HG03354 (cell line): ENCODE measurements at regions not wholly inside any gene's neighbourhood (a gene's known extent, or its start where the extent isn't known, plus 50 kb on each side); places are given as distances from the start of the nearest gene placed in this dataset.

ENCODE experiments used
- ATAC-seq: cut with Tn5 transposase; IDR thresholded peaks from one replicate; pipeline ENCODE4 v1.9.1; 2021; ENCODE audit warnings: mild to moderate bottlenecking; ENCODE audit not compliant: unreplicated experiment, poor library complexity, severe bottlenecking

DNA sequence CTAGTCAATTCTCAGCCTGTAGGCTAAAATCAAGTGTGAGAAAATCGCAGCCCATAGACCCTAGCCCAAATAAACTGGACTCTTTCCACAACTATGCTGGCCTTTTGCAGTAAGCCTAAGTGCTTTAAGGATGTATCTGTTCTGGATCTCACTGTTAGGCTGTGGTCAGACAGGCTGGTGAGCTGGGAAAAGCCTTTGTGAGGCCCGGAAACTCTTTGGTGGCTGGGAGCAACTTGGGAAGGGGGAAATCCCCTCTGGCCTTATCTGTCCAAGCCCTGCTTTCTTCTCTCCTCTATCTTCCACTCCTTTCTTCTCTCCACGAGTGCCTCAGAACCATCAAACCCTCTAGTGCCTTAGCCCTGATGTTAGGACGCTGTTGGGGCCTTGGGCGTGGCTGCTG lies 135.4 kb downstream of the LACC1 start:
- no peak for ATAC-seq

DNA sequence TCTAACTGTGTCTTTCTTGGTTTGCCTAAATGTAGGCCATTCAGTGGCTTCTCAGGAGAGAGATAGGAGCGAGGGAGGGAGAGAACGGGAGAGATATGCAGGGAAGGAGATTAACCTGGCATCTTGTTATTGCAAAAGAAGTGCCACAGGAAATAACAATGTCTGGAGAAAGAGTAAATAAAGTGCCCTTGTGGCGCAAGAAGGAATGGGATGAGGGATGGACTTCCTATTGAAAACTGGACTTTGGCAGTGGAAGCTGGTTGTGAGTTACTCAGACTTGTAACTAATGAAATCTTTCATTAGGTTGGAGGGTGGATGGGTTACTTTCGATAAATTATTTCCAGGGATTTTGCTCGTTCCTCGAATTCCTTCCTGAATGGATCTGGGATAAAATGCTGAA lies 136.1 kb downstream of the LACC1 start:
- no peak for ATAC-seq

DNA sequence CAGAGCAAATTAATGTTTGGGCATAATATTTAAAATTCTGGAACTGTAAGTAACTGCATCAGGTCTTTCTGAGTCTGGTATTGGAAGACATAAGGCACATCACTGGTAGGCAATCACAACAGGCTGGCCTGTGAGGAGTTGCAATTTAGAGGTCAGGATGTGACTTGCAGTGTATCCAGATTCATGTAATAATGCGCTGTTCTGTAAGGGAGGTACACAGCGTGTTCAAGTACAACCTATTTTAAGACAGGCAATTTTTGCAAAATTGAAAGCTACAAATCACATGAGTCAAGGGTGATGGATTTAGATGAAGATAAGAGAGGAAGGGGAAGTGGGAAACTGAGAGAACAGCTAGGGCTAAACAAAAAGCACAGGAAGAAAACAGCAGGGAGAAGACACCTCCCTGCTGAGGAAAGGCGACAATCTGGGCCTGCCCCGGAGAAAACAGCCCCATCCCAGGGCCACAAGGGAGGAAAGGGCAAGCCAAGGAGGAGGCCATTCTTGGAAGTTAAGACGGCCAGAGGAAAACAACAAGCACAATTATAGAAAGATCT lies 138.1 kb downstream of the LACC1 start:
- ATAC-seq: no peak

DNA sequence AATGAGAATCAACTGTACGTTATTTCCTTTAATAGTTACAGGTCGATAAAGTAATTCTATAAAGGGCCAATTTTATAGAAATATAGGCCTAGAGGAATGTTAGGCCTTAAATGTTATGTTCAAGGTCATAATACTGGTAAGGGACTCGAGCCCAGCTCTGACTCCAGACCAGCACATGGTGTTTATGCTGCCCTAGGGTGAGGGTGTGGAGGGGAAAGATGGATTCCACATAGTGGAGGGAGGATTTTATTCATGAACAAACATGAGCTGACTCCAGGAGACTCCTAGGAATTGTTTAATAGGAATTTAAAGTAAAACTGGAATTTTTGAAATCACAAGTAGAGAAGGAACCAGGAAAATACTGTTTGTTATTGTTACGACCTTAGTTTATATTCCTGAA lies 139.9 kb downstream of the LACC1 start:
- ATAC-seq: no peak

DNA sequence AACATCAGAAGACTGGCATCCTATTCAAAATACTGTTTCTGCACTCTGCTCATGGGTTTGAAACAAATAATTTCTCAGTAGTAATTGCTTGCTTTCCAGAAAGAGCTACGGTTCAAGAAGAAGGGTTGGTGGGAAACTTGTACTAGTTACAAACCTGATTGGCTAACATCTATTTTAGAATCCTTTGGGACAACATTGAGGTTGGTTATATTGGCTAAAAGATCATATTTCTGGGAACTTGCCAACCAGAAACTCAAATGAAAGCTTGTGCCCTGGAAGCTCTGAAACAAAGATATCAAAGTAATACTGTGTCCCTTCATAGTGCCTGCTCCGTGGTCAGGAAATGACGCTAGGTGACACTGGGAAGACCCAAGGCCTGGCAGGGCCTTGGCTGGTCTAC lies 141.7 kb downstream of the LACC1 start:
- no peak for ATAC-seq

DNA sequence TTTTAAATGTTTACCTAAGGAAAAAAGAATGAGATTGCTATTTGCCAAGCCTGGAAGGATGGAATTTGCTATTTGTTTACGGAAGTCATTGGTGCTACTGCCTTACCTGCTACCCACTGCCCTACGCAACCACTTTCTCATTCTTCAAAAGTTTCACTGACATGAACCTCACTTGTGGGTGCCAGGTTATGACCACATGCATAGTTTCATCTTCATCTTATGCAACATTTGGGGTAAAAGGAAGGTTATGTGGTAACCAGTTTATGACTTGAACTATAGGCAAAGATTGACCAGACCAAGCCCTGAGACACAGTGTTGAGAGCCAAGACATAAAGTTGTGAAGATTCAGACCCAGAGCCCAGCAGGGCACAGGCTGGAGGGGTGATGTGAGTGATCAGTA lies 142.5 kb downstream of the LACC1 start:
- ATAC-seq: no peak

DNA sequence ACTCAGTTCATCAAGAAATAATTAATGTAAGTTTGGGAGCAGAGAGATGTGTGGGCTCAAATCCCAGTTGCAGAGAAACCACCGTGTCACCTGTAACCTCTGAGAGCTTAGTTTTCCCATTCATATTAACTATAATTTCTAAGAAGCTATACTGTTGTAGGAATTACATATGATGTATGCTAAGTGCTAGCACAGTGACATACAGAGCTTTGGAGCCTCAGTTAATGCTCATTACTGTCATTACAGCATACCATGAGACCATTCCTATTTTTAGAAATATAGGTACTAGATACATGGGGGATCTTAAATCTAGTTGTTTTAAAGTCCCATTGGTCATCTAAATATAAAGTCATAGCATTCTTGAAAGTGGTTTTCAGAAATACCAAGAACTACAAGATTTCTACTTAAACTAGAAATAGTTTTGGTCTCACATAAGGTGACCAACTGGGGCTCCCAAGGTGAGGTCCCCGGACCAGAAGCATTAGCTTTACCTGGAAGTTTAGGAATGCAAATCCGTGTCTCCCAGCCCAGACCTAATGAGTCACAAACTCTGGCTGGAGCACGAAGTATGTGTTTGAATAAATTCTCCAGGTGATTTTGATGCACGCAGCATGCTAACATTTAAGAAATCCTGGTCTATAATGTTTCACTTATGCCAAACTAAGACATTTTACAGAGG lies 144.6 kb downstream of the LACC1 start:
- no peak for ATAC-seq

DNA sequence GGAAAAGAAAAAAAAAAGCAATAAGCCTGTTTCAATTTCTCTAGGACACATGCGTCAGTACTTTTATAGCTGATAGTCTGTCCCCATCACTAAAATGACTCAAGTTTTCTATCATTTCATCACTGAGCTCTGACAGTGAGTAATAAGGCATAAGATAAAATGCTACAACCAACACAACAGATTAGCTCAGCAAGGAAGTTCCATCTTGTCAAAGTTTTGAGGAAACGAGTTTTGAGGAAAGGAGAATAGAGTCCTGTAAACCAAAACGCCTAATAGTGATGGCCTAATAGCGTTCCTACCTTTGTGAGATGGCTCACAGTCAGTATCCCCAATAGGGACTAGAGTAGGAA lies 145.1 kb downstream of the LACC1 start:
- ATAC-seq: no peak

DNA sequence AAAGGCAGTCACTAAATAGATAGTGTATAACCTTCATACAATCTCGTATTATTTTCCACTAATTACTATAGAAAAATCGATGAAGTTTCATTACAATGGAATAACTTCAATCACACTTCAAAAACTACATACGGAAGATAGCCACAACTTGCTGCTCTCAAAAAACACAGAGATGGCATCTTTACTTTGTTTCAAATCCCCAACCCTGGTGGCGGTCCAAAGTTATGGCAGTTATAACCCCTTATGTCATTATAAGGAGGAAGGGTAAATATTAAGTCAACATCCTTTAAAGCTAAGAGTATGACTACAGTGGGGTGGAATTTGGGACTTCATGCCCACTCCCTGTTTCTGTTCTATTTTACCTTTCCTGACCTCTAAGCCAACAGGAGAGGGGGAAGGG lies 146.5 kb downstream of the LACC1 start:
- no peak for ATAC-seq

DNA sequence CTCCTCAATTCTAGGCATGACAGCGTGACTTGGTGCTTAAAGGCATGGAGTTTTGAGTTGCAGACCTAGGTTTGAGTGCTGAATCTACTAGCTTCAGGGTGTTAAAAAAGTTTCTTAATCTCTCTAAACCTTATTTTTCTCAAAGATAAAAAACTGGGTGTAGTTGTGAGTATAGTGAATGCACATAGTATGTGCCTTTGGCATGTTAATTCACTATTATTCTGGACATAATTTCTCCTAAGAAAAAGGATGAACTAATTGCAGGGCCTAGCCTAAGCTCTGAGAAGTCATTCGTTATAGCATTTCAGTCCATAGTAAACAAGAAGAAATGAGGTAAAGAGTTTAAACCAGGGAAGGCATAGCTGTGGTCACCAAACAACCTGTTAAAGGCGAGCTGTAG lies 149.0 kb downstream of the LACC1 start:
- no peak for ATAC-seq

DNA sequence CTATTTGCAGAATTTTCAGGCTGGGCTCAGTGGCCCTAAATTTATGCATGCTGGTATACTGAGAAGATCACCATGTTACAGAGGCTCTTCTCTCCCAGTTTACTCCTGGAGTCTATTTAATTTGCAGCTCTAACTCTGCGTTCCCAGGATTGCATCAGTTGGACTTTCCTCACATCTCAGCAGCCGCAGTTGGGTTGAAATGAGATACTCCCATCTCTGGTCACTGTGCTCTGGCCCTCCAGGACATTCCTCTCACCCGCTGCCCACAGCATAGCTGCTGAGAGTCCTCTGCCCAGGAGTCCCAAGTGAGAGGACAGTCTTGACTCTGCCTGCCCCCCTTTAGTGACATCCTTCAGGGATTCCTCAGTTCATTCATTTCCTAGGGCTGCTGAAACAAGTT lies 150.9 kb downstream of the LACC1 start:
- ATAC-seq: no peak

DNA sequence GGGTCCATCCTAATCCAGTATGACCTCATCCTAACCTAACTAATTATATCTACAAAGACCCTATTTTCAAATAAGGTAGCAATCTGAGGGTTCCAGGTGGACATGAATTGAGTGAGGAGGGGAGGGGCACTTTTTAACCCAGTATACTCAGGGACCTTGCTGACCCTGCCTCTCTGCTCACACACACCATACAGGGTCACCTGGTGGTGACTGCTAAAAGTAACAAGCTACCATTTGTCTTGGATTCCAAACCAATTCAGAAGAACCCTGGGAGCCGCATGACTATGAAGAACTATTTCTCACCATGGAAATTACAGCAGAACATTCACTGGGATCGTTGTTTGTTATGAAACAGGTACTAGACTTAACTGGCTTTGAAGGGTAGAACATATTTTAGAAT lies 151.9 kb downstream of the LACC1 start:
- no peak for ATAC-seq

DNA sequence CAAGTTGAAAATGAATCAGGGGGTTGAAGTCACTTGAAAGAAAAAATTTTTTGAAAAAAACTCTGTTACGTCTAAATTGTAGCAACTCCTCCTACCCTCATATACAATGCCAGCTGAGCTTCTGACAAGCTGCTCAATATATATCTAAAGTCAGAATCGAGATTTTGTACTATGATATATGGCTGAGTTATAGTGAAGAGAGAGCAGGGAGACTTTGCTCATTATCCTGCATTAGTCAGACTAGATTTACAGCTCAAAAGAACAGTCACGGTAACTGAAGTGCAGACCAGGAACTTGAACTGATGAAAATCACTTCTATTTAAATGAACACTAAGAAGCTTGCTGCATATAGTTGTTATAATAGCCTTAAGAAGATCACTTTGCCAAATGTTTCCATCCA lies 153.1 kb downstream of the LACC1 start:
- ATAC-seq: no peak

DNA sequence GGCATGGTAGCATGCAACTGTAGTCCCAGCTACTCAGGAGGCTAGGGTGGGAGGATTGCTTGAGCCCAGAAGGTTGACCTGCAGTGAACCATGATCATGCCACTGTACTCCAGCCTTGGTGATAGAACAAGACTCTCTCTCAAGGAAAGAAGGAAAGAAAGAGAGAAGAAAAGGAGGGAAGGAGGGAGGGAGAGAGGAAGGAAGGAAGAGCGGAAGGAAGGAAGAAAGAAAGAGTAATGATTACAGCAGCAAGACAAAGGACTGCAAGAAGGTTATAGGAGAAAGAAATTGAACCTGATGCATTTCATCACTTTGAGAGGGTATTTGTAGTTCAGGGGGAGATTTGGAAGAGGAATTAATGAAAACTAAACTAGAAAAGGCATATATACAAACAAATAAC lies 155.7 kb downstream of the LACC1 start:
- no peak for ATAC-seq

DNA sequence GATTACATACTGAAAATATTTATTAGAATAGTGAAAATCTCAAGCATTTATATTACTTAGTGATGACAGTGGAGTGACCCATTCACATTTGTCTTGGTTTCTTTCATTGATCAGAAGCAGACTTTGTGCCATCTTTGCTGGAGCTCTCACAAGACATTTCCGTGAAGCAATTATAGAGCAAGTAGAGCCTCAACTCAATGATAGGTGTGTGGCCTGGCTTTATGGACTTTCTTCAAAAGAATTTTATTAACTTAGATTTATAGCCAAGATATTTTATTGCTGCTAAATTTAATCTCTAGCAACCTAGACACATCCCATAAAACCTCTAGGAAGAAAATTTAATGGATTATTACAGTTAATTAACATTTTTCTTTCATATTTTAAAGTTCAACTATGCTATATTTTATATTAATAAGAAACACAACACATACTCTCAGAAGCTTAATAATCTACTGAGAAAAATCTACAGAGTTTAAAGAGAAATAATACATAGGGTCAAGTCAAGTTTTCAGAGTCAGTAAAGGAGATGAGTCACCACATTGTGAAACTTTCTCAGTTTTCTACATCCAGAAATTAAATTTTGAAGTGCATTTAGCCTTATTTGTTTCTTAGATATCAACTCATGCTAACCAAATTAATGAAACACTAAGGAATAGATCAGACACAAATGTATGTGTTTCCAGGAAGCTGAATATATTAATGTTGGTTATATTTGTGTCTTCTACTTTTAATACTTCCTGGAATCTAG lies 160.5 kb downstream of the LACC1 start:
- no peak for ATAC-seq

DNA sequence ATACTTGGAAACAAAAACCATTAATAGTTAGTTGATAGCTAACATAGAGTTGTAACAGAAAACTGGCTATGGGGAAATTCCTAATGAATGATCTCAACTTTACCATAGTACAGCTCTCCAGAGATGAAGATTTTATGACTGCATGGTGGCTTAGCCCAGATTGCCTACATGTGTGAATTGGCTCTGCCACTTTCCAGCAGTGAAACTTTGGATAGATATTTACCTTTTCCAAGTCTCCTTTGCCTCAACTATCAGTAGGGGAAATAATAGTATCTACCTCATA lies 161.1 kb downstream of the LACC1 start:
- ATAC-seq: no peak

DNA sequence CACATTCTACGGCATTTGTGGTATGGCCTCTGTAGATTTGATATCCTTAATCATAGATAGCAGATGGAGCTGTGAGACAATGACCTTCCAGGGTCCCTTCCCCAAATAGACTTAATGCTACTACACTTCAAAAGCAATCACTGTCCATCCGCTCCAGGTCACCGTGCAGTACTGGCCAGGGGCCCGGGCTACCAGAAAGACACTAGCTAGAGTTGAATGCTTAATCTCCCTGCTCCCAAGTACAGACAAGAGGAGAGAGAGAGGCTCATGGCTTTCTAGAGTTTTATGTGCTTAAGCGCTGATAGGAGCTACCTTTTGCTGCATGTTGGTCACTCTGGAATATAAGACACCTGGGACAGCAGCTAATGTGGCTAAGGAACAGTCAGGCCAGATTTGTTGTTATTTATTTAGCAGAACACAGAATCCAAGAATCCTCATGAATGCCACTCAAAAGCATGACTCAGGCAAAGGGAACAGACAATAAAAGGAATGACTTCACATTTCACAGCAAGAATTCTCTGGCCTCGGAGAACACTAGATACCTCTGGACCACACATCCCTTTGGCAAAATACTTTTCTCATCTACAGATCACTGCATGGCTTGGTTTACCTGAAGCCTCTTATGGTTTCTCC lies 165.0 kb downstream of the LACC1 start:
- no peak for ATAC-seq

DNA sequence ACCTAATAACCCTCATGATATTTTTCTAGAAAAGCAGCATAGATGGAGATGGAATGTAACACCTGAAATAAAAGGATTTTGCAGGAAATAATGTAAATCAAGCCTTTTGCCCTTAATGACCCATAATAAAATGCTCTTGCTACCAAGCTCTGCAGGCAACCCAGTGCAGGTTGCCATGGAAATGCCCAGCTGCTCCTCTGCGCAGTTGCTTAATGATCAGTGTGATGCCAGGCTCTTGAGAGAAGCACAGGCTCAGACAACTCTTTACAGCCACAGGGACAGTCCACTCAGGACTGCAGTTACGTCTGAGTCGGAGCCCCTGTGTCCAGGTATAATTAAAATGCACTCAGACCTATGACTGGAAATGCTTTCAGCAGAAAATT lies 165.5 kb downstream of the LACC1 start:
- ATAC-seq: no peak

DNA sequence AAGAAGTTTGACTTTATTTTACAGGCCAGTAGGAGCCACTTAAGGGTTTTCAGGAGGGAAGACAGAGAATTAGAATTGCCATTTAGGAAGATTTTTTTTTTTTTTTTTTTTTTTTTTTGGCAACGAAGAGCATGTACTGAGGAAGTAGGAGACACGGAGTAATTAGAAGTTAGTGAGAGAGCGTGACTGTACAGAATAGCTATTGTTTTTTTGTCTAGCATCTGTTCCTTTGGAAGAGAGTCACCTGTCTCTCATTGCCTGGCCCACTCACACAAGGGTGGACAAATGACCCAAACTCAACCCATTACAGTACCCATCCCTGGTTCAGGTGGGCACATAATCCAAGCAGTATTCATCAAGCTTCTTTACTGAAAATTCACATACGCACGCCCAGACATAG lies 166.7 kb downstream of the LACC1 start:
- ATAC-seq: no peak

DNA sequence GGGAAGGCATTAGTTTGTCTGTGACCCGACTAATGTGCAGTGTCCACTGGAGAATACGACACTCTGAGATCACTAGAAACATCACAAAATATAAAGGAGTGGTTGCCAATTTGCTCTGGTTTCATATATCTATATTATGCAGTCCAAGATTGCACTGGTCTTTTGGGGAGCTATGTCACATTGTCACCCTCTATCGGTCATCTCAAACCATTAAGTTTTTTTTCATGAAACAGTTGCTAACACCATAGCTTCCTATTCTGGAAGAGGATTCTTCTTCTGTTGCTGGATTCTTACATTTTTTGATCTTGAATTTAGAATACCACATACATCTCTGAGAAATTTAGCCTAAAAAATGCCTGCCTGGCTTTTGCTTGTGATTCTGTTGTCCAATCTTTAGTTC lies 168.6 kb downstream of the LACC1 start:
- no peak for ATAC-seq
